WTC11 (cell line): ENCODE measurements at regions not wholly inside any gene's neighbourhood (a gene's known extent, or its start where the extent isn't known, plus 50 kb on each side); places are given as distances from the start of the nearest gene placed in this dataset.

Source experiments
- ATAC-seq: fragments of 200-7000 bp; cut with Tn5 transposase; 2 replicates; pipeline ENCODE4 v1.10.0; 2021; ENCODE audit warnings: mild to moderate bottlenecking, moderate library complexity
- CTCF ChIA-PET: fragments of 300-600 bp; sonication (Branson Sonifier 250); formaldehyde crosslinking; loops from one replicate; lab custom pipeline; 2021; ENCODE audit warnings: antibody characterized with exemption; lab: Charles Lee
- POLR2A ChIA-PET: fragments of 350-600 bp; sonication (Branson Sonifier 250); formaldehyde crosslinking; loops from one replicate; lab custom pipeline; 2021; ENCODE audit warnings: antibody characterized with exemption; lab: Charles Lee
- DNase-seq: peaks from one replicate; pipeline ENCODE4 v3.0.0; 2021; ENCODE audit warnings: low spot score
- H3K27ac Mint-ChIP-seq: 2 replicates; pipeline ENCODE4 v1.8.0; 2021; ENCODE audit warnings: mixed read lengths
- H3K27me3 Mint-ChIP-seq: 2 replicates; pipeline ENCODE4 v1.8.0; 2021; ENCODE audit warnings: low read depth, mild to moderate bottlenecking, moderate library complexity, mixed read lengths
- H3K36me3 Mint-ChIP-seq: 2 replicates; pipeline ENCODE4 v1.8.0; 2021; ENCODE audit warnings: mixed read lengths
- H3K4me1 Mint-ChIP-seq: 2 replicates; pipeline ENCODE4 v1.8.0; 2022; ENCODE audit warnings: mixed read lengths
- H3K4me3 Mint-ChIP-seq: 2 replicates; pipeline ENCODE4 v1.8.0; 2021; ENCODE audit warnings: mild to moderate bottlenecking, moderate library complexity, mixed read lengths
- H3K9me3 Mint-ChIP-seq: 2 replicates; pipeline ENCODE4 v1.8.0; 2021; ENCODE audit warnings: mixed read lengths
- AFF4 ChIP-seq: sonication (generic); formaldehyde crosslinking; IDR thresholded peaks from 2 replicates; pipeline ENCODE4 v1.8.1; 2023; ENCODE audit warnings: mild to moderate bottlenecking, missing genetic modification reagents, borderline replicate concordance
- AR ChIP-seq: fragments of 250-450 bp; sonication (Bioruptor Pico); IDR thresholded peaks from 2 replicates; pipeline ENCODE4 v1.9.0; 2021; ENCODE audit warnings: mild to moderate bottlenecking
- ATF2 ChIP-seq: sonication (generic); formaldehyde crosslinking; IDR thresholded peaks from 2 replicates; pipeline ENCODE4 v1.8.1; 2022; ENCODE audit warnings: low read depth, missing genetic modification reagents, borderline replicate concordance
- CREM ChIP-seq: sonication (generic); formaldehyde crosslinking; IDR thresholded peaks from 2 replicates; pipeline ENCODE4 v1.8.1; 2022; ENCODE audit warnings: mild to moderate bottlenecking, missing genetic modification reagents, moderate library complexity
- CTCF ChIP-seq: fragments of 200-600 bp; IDR thresholded peaks from 2 replicates; pipeline ENCODE4 v1.8.0; 2022; ENCODE audit warnings: antibody characterized with exemption
- FOXJ3 ChIP-seq: sonication (generic); formaldehyde crosslinking; IDR thresholded peaks from 2 replicates; pipeline ENCODE4 v1.9.0; 2021; ENCODE audit warnings: missing genetic modification reagents, mild to moderate bottlenecking, borderline replicate concordance
- IRF1 ChIP-seq: sonication (generic); formaldehyde crosslinking; IDR thresholded peaks from 2 replicates; pipeline ENCODE4 v1.8.0; 2023; ENCODE audit warnings: missing genetic modification reagents
- MAX ChIP-seq: sonication (generic); formaldehyde crosslinking; IDR thresholded peaks from 2 replicates; pipeline ENCODE4 v1.8.0; 2022; ENCODE audit warnings: mild to moderate bottlenecking, missing genetic modification reagents
- NFYB ChIP-seq: sonication (generic); formaldehyde crosslinking; conservative IDR thresholded peaks from 2 replicates; pipeline ENCODE4 v1.8.0; 2022; ENCODE audit warnings: low read depth, missing genetic modification reagents
- NR1H2 ChIP-seq: sonication (generic); formaldehyde crosslinking; IDR thresholded peaks from 2 replicates; pipeline ENCODE4 v1.9.0; 2021; ENCODE audit warnings: mild to moderate bottlenecking, moderate library complexity, missing genetic modification reagents
- PREB ChIP-seq: sonication (generic); formaldehyde crosslinking; IDR thresholded peaks from 2 replicates; pipeline ENCODE4 v1.8.1; 2022; ENCODE audit warnings: mild to moderate bottlenecking, missing genetic modification reagents, moderate library complexity, borderline replicate concordance
- RELA ChIP-seq: sonication (generic); formaldehyde crosslinking; IDR thresholded peaks from 2 replicates; pipeline ENCODE4 v1.8.1; 2022; ENCODE audit warnings: missing genetic modification reagents, mild to moderate bottlenecking, borderline replicate concordance
- RORB ChIP-seq: fragments of 250-450 bp; sonication (Bioruptor Pico); IDR thresholded peaks from 2 replicates; pipeline ENCODE4 v1.9.0; 2021; ENCODE audit warnings: mild to moderate bottlenecking
- TCF7 ChIP-seq: sonication (generic); formaldehyde crosslinking; IDR thresholded peaks from 2 replicates; pipeline ENCODE4 v1.8.0; 2022; ENCODE audit warnings: mild to moderate bottlenecking, low read depth, missing genetic modification reagents, moderate library complexity
- TEAD1 ChIP-seq: sonication (generic); formaldehyde crosslinking; IDR thresholded peaks from 2 replicates; pipeline ENCODE4 v1.8.0; 2022; ENCODE audit warnings: mild to moderate bottlenecking, missing genetic modification reagents
- ZNF232 ChIP-seq: sonication (generic); formaldehyde crosslinking; IDR thresholded peaks from 2 replicates; pipeline ENCODE4 v1.8.0; 2022; ENCODE audit warnings: mild to moderate bottlenecking, missing genetic modification reagents

- ChIA-PET POLR2A (no interaction called here), CTCF (no interaction called here)
- TF ChIP-seq ATF2 (CRISPR knock-in tag) (no peak), CTCF (no peak), TEAD1 (CRISPR knock-in tag) (no peak), AR (CRISPR knock-in tag) (no peak), RORB (CRISPR knock-in tag) (no peak), MAX (CRISPR knock-in tag) (no peak), ZNF232 (CRISPR knock-in tag) (no peak), FOXJ3 (no peak), NFYB (CRISPR knock-in tag) (no peak), TCF7 (CRISPR knock-in tag) (no peak), PREB (CRISPR knock-in tag) (no peak), AFF4 (CRISPR knock-in tag) (no peak), CREM (CRISPR knock-in tag) (no peak), NR1H2 (no peak), RELA (CRISPR knock-in tag) (no peak), IRF1 (CRISPR knock-in tag) (no peak)
- Mint-ChIP-seq H3K4me3 (no peak overlapping the region), H3K36me3 (no peaks in the 10 kb centered on the region), H3K27me3 (peaks cover 3% of the 10 kb centered on the region; the same call in 1 of the 2 replicates), H3K4me1 (no peaks in the 10 kb centered on the region), H3K9me3 (no peaks in the 10 kb centered on the region), H3K27ac (no peak overlapping the region)
- ATAC-seq (no peak), DNase-seq (no peak)
Observed at GRCh38 chr7:96770758-96771157, 61.1 kb upstream of the SEM1 start.
